ENCODE measurements at regions not wholly inside any gene's neighbourhood (a gene's known extent, or its start where the extent isn't known, plus 50 kb on each side); places are given as distances from the start of the nearest gene placed in this dataset.
"Not testable (repeated sequence)": the region's sequence is repeated elsewhere in the genome, so short reads cannot be mapped to it uniquely, and the experiment has no call there.

DNA sequence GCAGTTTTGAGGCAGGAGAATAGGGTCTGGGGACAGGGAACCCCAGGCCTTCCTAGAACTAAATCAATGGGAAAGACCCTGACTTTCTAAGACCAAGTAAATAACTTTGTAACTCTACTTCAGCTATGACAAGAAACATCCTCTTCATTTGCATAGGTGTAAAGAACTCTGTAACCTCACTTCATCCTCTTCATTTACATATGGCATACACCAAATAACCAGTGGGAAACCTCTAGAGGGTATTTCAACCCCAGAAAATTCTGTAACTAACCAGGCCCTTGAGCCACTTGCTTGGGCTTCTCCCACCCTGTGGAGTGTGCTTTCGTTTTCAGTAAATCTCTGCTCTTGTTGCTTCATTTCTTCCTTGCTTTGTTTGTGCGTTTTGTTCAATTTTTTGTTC, 495.6 kb downstream of the SIPA1L2 start:
- no peak for DNase-seq (ENCODE audit: low read depth)
- no peak overlapping the region for H3K4me3 ChIP-seq (ENCODE audit: low read depth, low read length)
- TF ChIP-seq, protein P1, sequence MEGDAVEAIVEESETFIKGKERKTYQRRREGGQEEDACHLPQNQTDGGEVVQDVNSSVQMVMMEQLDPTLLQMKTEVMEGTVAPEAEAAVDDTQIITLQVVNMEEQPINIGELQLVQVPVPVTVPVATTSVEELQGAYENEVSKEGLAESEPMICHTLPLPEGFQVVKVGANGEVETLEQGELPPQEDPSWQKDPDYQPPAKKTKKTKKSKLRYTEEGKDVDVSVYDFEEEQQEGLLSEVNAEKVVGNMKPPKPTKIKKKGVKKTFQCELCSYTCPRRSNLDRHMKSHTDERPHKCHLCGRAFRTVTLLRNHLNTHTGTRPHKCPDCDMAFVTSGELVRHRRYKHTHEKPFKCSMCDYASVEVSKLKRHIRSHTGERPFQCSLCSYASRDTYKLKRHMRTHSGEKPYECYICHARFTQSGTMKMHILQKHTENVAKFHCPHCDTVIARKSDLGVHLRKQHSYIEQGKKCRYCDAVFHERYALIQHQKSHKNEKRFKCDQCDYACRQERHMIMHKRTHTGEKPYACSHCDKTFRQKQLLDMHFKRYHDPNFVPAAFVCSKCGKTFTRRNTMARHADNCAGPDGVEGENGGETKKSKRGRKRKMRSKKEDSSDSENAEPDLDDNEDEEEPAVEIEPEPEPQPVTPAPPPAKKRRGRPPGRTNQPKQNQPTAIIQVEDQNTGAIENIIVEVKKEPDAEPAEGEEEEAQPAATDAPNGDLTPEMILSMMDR (IDR thresholded peaks at IDR 0.05; ENCODE audit: low read depth, low read length, missing control alignments): no peak

DNA sequence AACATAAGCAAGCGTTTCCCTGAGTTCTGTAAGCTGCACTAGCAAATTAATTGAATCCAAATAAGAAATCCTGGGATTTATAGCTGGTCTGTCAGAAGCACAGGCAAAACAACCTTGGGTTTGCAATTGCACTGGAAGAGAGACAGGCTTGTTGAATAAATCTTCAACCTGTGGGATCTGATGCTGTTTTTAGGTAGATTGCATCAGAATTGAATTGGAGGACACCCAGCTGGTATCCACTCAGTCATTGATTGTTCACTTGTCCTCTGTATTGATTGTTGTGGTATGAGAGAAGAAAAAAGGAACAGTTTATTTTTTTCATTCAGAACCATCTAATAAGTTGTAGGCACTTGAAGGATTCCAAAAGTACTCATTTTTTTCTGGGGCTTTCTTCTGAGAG, 497.4 kb downstream of the SIPA1L2 start:
- no peak overlapping the region for H3K4me3 ChIP-seq (ENCODE audit: low read depth, low read length)
- TF ChIP-seq, protein P1 (IDR thresholded peaks at IDR 0.05; ENCODE audit: low read depth, low read length, missing control alignments): no peak
- DNase-seq (ENCODE audit: low read depth): no peak

GRCh38 chr1:232131715-232132391, 498.1 kb downstream of the SIPA1L2 start:
- TF ChIP-seq, protein P1 (IDR thresholded peaks at IDR 0.05; ENCODE audit: low read depth, low read length, missing control alignments): no peak
- no peak overlapping the region for H3K4me3 ChIP-seq (ENCODE audit: low read depth, low read length)
- no peak for DNase-seq (ENCODE audit: low read depth)

DNA sequence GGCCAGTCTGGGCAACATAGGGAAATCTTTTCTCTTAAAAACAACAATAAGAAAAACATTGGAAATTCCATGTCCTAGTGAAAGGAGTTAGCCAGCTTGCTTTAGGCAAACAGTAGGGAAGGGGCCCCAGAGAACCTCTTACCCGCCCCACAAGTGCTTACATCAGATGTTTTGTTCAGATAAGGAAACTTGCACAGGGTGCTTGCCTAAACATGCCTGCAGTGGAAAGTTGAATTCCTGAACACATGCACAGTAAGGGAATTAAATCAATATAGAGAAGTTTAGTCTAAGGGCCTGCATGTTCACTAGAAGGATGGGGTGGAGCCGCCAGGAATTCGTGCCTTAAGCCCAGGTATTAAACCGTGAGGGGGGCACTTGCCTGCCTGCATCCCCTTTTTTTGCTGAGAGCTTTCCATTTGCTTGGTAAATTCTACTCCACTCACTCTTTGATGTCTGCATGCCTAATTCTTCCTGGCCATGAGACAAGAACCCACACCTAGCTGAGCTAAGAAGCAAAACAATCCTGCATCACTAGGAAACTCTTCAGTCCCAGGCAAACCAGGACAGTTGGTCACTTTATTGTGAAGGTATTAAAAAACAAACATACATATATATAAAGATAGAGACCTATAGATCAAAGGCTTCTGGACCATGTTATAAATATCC, 499.0 kb downstream of the SIPA1L2 start:
- no peak for DNase-seq (ENCODE audit: low read depth)

GRCh38 chr1:232127190-232127589, 500.6 kb downstream of the DISC1 start:
- no peak for DNase-seq (ENCODE audit: low read depth)
- TF ChIP-seq, protein P1 (IDR thresholded peaks at IDR 0.05; ENCODE audit: low read depth, low read length, missing control alignments): no peak
- no peak overlapping the region for H3K4me3 ChIP-seq (ENCODE audit: low read depth, low read length)

More for the DNA sequence above, 499.0 kb downstream of the SIPA1L2 start:
- no peak overlapping the region for H3K4me3 ChIP-seq (ENCODE audit: low read depth, low read length)
- TF ChIP-seq, protein P1 (IDR thresholded peaks at IDR 0.05; ENCODE audit: low read depth, low read length, missing control alignments): no peak

DNA sequence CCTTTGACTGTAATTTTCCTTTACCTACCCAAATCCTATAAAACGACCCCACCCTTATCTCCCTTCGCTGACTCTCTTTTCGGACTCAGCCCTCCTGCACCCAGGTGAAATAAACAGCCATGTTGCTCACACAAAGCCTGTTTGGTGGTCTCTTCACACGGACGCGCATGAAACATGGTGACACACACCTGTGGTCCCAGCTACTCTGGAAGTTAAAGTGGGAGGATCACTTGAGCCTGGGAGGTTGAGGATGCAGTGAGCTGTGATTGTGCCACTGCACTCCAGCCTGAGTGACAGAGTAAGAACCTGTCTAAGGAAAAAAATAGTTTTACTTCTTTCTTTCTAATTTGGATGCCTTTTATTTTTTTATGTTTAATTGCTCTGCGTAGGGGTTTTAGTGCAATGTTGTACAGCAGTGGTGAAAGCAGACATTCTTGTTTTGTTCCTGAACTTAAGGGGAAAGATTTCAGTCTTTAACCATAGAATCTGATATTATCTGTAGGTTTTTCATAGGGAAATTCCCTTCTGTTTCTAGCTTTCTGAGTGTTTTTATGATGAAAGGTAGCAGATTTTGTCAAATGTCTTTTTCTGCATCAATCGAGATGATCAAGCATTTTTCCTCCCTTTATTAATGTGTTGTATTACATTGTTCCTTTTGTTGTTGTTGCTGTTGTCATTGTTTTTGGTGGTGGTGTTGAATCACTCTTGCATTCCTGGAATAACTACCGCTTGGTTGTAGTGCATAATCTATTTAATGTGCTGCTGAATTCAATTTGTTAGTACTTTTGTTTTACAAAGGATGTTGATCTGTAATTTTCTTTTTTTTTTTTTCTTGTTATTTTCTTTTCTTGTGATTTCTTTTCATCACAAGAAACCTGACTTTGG, 497.4 kb downstream of the DISC1 start:
- TF ChIP-seq, protein P1 (IDR thresholded peaks at IDR 0.05; ENCODE audit: low read depth, low read length, missing control alignments): no peak
- no peak for DNase-seq (ENCODE audit: low read depth)
- H3K4me3 ChIP-seq (ENCODE audit: low read depth, low read length): no peak overlapping the region

GRCh38 chr1:232117903-232118302, 491.3 kb downstream of the DISC1 start:
- not testable (repeated sequence) for H3K4me3 ChIP-seq (ENCODE audit: low read depth, low read length); DNase-seq (ENCODE audit: low read depth)
